ENCODE measurements at regions not wholly inside any gene's neighbourhood (a gene's known extent, or its start where the extent isn't known, plus 50 kb on each side); places are given as distances from the start of the nearest gene placed in this dataset.

- DNase-seq (ENCODE audit: low read depth) (no peak), FAIRE-seq (no peak)
- H3K79me2 ChIP-seq (ENCODE audit: insufficient read depth, low read length): no peaks in the 10 kb centered on the region
- H3K4me3 Mint-ChIP-seq (ENCODE audit: unreplicated experiment): no peak overlapping the region
- no peaks in the 10 kb centered on the region for H3K9me3 Mint-ChIP-seq (ENCODE audit: unreplicated experiment)
- no peaks in the 10 kb centered on the region for H3K9me3 ChIP-seq (ENCODE audit: insufficient read depth, low read depth, low read length)
- H3K36me3 ChIP-seq (ENCODE audit: insufficient read depth, low read length): no peaks in the 10 kb centered on the region
- H3K27me3 ChIP-seq (ENCODE audit: insufficient read depth, low read length): no peaks in the 10 kb centered on the region
- H3K4me1 ChIP-seq (ENCODE audit: insufficient read depth, low read length): no peaks in the 10 kb centered on the region
- H3K36me3 Mint-ChIP-seq (ENCODE audit: low read depth, unreplicated experiment): no peaks in the 10 kb centered on the region
- H4K20me1 ChIP-seq (ENCODE audit: insufficient read depth, low read length): no peaks in the 10 kb centered on the region
- H3K4me1 Mint-ChIP-seq (ENCODE audit: low read depth, unreplicated experiment): peaks cover 4% of the 10 kb centered on the region
- no peak overlapping the region for H3K4me3 ChIP-seq (ENCODE audit: insufficient read depth, low read depth, low read length)
- no peak overlapping the region for H3K4me2 ChIP-seq (ENCODE audit: low read length)
- TF ChIP-seq EZH2 (IDR thresholded peaks at IDR 0.05; ENCODE audit: insufficient read depth, low read length) (no peak), CTCF (IDR thresholded peaks at IDR 0.05; ENCODE audit: insufficient read depth, low read depth, low read length) (no peak)
- H3K27ac ChIP-seq (ENCODE audit: low read depth, low read length): no peak overlapping the region
- H3K9ac ChIP-seq (ENCODE audit: low read length): no peak overlapping the region
- H3K27me3 Mint-ChIP-seq (ENCODE audit: low read depth, unreplicated experiment): peaks cover 14% of the 10 kb centered on the region
- H3K27ac Mint-ChIP-seq (ENCODE audit: unreplicated experiment): no peak overlapping the region
- no peak overlapping the region for H2AFZ ChIP-seq (ENCODE audit: low read depth, low read length)
These were observed 184.0 kb downstream of the MED10 start for GRCh38 chr5:6194261-6194875.

- Mint-ChIP-seq H3K9me3 (ENCODE audit: unreplicated experiment) (no peaks in the 10 kb centered on the region), H3K27ac (ENCODE audit: unreplicated experiment) (no peak overlapping the region)
These were observed 185.0 kb downstream of the MED10 start for GRCh38 chr5:6193310-6193709.

More at GRCh38 chr5:6193310-6193709, 185.0 kb downstream of the MED10 start:
- Histone ChIP-seq H3K36me3 (ENCODE audit: insufficient read depth, low read length) (no peaks in the 10 kb centered on the region), H3K4me3 (ENCODE audit: insufficient read depth, low read depth, low read length) (no peak overlapping the region), H3K27ac (ENCODE audit: low read depth, low read length) (no peak overlapping the region), H3K4me1 (ENCODE audit: insufficient read depth, low read length) (no peaks in the 10 kb centered on the region), H4K20me1 (ENCODE audit: insufficient read depth, low read length) (no peaks in the 10 kb centered on the region), H3K27me3 (ENCODE audit: insufficient read depth, low read length) (no peaks in the 10 kb centered on the region), H3K9ac (ENCODE audit: low read length) (no peak overlapping the region), H3K79me2 (ENCODE audit: insufficient read depth, low read length) (no peaks in the 10 kb centered on the region), H2AFZ (ENCODE audit: low read depth, low read length) (no peak overlapping the region), H3K4me2 (ENCODE audit: low read length) (no peak overlapping the region), H3K9me3 (ENCODE audit: insufficient read depth, low read depth, low read length) (peaks cover 3% of the 10 kb centered on the region)
- FAIRE-seq (no peak), DNase-seq (ENCODE audit: low read depth) (no peak)
- Mint-ChIP-seq H3K4me1 (ENCODE audit: low read depth, unreplicated experiment) (peaks cover 4% of the 10 kb centered on the region), H3K36me3 (ENCODE audit: low read depth, unreplicated experiment) (no peaks in the 10 kb centered on the region), H3K27me3 (ENCODE audit: low read depth, unreplicated experiment) (peaks cover 17% of the 10 kb centered on the region), H3K4me3 (ENCODE audit: unreplicated experiment) (no peak overlapping the region)
- TF ChIP-seq EZH2 (IDR thresholded peaks at IDR 0.05; ENCODE audit: insufficient read depth, low read length): no peak
- no peak for TF ChIP-seq CTCF (IDR thresholded peaks at IDR 0.05; ENCODE audit: insufficient read depth, low read depth, low read length)
